Body of pancreas (tissue), 4 donors: ENCODE measurements at regions not wholly inside any gene's neighbourhood (a gene's known extent, or its start where the extent isn't known, plus 50 kb on each side); places are given as distances from the start of the nearest gene placed in this dataset.

ENCODE experiments used
- CTCF ChIP-seq, 7 experiments: fragments of 450-650 bp in 4 of 7; fragments of 200-600 bp in 3 of 7; sonication (generic) in 3 of 7; IDR thresholded peaks; one replicate each; pipeline ENCODE4 v1.5.1; 2016 to 2019; ENCODE audit warnings: antibody characterized with exemption in 7 of 7
- POLR2A ChIP-seq, 3 donors: fragments of 450-650 bp; IDR thresholded peaks; one replicate each; pipeline ENCODE4 v1.6.1; 2016; ENCODE audit warnings: antibody characterized with exemption in 3 of 3, mild to moderate bottlenecking in 2 of 3

GRCh38 chr12:9365296-9365695 lies 157.1 kb upstream of the PZP start:
- TF ChIP-seq CTCF (IDR thresholded peaks at IDR 0.05) (no peak), POLR2A (IDR thresholded peaks at IDR 0.05) (no peak)
